Panc1 (cell line): ENCODE measurements at regions not wholly inside any gene's neighbourhood (a gene's known extent, or its start where the extent isn't known, plus 50 kb on each side); places are given as distances from the start of the nearest gene placed in this dataset.
"Not testable (repeated sequence)": the region's sequence is repeated elsewhere in the genome, so short reads cannot be mapped to it uniquely, and the experiment has no call there.

Source experiments
- CTCF ChIP-seq: fragments of 450-650 bp; IDR thresholded peaks from 2 replicates; pipeline ENCODE4 v1.5.1; 2017; ENCODE audit warnings: mild to moderate bottlenecking
- POLR2AphosphoS5 ChIP-seq: IDR thresholded peaks from 2 replicates; pipeline ENCODE4 v1.6.1; 2012; ENCODE audit warnings: mild to moderate bottlenecking, low read depth, low read length, moderate library complexity
- TF ChIP-seq, protein P1 (sequence below), 2 experiments: IDR thresholded peaks; 2 replicates each; pipeline ENCODE4 v1.6.1; 2011 to 2012; ENCODE audit warnings: low read depth in 2 of 2, control low read depth in 1 of 2, low read length in 1 of 2, mild to moderate bottlenecking in 1 of 2, moderate library complexity in 1 of 2; ENCODE audit not compliant: insufficient read depth in 1 of 2

- not testable (repeated sequence) for TF ChIP-seq CTCF, POLR2AphosphoS5
- TF ChIP-seq, protein P1, sequence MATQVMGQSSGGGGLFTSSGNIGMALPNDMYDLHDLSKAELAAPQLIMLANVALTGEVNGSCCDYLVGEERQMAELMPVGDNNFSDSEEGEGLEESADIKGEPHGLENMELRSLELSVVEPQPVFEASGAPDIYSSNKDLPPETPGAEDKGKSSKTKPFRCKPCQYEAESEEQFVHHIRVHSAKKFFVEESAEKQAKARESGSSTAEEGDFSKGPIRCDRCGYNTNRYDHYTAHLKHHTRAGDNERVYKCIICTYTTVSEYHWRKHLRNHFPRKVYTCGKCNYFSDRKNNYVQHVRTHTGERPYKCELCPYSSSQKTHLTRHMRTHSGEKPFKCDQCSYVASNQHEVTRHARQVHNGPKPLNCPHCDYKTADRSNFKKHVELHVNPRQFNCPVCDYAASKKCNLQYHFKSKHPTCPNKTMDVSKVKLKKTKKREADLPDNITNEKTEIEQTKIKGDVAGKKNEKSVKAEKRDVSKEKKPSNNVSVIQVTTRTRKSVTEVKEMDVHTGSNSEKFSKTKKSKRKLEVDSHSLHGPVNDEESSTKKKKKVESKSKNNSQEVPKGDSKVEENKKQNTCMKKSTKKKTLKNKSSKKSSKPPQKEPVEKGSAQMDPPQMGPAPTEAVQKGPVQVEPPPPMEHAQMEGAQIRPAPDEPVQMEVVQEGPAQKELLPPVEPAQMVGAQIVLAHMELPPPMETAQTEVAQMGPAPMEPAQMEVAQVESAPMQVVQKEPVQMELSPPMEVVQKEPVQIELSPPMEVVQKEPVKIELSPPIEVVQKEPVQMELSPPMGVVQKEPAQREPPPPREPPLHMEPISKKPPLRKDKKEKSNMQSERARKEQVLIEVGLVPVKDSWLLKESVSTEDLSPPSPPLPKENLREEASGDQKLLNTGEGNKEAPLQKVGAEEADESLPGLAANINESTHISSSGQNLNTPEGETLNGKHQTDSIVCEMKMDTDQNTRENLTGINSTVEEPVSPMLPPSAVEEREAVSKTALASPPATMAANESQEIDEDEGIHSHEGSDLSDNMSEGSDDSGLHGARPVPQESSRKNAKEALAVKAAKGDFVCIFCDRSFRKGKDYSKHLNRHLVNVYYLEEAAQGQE (IDR thresholded peaks at IDR 0.05; ENCODE audit: insufficient read depth in 1 of 2, low read depth in 2 of 2, low read length in 1 of 2), result not testable (repeated sequence)
Measured at GRCh38 chr2:107725824-107726223, 100.9 kb upstream of the RGPD4 start.
